NCI-H1436 (cell line): ENCODE measurements at regions not wholly inside any gene's neighbourhood (a gene's known extent, or its start where the extent isn't known, plus 50 kb on each side); places are given as distances from the start of the nearest gene placed in this dataset.

Source experiments
- DNase-seq: peaks from one replicate; lab custom pipeline; 2025; lab: John Stamatoyannopoulos, UW

DNA sequence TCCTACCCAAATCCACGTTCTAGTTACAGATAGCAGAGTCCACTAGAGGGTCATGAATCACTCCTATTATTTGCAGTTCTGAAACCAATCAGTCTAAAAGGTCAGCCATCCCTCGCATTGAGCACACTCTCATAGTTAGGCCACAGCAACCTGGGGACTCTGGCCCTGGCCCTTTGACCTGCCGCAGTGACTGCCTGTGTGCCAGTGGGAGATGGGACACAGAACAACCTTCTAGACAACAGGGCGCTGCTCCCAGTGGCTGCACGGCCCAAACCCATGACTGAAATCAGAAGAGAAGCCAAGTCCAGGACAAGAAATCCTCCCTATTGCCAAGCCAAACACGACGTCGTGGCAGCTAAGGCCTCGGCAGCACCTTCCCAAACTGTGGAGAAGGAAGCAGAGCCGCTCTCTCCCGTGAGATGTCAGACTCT, 158.5 kb downstream of the HERPUD2 start:
- no peak for DNase-seq

DNA sequence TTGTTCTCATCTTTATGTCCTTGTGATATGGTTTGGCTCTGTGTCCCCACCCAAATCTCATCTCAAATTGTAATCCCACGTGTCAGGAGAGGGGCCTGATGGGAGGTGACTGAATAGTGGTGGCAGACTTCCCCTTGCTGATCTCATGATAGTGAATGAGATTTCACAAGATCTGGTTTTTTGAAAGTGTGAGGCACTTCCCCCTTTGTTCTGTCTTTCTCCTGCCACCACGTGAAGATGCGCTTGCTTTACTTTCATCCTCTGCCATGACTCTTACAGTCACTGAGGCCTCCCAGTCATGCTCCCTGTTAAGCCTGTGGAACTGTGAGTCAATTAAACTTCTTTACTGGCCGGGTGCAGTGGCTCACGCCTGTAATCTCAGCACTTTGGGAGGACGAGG, 161.0 kb downstream of the HERPUD2 start:
- DNase-seq = no peak

DNA sequence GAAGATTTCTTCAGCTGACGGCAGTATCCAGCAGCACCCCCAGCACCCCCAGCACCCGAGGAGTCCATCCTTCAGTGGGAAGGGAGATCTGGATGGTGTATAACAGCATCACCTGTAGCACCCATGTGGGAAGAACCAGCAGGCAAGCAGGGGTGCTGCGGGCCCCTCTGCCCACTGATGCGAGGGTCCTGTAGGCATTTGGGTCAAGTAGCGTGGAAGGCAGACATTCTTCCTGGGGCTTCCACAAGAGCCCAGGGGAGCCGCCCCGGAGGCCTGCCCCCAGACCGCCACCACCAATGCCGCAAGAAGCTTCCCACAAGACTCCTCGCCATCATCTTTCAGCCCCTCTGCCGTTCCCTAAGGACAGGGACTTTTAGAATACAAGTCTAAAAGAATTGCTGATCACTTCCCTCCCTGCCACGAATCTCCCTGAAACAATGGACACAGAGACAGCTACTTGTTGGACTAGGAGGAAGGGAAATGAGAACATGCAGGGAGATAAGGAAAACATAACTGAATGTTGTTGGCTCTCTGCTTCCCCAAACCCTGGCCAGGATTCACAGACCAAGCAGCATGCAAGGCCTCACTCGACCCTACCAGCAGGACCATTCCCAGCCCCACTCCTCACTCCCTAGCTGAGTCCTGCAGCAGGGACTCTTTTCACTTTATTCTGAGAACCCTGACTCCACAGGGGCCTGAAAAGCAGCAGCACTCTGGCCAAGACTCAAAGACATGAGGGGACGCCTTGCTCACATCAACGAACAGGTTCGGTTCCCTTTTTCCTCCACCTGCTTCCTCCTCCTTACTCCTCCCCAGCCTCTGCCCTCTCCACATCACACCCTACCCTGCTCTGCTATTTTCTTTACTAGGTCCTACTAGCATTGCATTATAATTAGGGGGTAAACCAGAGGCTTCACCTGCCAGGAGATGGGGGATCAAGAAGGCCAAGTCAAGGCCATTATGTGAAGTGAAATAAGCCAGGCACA, 164.5 kb downstream of the HERPUD2 start:
- no peak for DNase-seq

DNA sequence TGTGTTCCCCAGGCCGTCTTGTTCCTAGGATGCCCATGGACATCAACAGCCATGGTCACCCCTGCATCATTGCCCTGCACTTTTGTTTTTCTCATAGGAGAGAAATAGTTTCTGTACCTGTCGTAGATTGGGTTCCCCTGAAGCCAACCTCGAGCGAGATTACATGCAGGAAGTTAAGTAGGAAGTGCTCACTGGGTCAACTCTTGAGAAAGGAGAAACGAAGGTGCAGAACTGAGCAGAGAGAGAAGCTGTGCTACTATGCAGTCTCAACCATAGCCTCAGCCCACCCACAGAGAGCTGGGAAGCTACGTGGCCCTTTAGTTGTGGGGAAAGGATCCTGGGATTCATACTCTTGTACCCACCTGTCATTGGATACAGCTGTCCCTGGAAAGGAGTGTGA, 165.2 kb downstream of the HERPUD2 start:
- no peak for DNase-seq

DNA sequence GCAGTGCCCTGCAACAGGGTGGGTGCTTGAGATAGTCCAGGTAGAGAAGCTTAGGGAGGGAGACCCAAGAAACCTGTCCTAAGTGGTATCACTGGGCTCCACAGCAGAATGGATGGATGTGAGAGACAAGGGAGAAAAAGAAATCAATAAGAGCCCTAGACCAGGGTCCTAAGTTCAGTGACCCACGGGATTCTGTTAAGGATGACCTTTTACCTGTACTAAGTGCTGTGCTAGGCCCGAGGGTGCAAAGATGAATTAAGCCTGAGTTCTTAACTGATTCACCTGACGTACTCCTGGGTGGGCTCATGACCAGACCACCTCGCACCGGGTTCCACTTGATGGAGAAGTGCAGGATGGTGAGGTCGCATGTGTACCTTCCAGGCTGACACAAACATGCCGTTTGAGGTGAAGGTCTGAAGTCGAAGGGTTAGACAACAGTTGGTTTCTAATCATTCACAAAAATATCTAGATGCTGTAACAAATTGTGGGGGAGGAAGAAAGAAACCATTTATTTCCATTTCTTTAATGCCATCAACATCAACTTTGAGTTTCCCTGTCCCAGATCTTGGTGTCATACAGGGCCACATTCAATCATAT, 166.5 kb downstream of the HERPUD2 start:
- no peak for DNase-seq

DNA sequence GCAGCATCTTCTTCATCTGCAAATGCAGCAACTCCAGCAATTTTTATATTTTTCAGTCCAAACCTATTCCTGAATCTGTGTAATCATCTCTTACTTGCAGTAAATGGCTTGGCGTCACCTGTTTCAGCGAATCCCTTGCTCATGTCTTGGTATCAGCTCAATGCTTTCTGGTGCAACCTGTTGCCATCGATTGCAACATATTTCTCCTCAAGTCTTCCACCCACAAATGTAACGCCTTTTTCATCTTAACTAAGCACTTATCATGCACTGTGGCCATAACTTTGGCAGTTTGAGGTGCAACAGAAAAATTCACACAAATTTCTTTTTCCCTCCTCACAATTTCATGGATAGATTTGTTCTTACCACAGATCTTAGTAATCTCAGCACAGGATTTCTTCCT, 168.3 kb downstream of the HERPUD2 start:
- DNase-seq = no peak

DNA sequence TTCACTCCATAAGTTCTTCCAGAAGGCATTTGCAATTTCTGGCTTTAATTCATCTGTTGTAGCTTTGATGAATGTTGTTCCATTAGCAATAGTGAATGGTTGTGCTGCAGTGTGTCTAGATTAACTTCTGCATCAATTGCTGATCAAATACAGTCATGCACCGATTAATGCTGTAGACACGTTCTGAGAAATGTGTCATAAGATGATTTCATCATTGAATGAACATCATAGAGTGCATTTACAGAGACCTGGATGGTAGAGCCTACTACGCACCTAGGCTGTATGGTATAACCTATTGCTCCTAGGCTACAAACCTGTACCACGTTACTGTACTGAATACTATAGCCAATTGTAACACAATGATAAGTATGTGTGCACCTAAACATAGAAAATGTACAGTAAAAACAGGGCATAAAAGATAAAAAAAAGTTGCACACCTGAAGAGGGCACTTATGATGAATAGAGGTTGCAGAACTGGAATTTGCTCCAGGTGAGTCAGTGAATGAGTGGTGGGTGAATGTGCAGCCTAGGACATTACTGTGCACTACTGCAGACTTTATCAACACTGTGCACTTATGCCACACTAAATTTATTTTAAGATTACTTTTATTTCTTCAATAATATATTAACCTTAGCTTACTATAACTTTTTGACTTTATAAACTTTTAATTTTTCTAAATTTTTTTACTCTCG, 170.7 kb downstream of the HERPUD2 start:
- DNase-seq = no peak

DNA sequence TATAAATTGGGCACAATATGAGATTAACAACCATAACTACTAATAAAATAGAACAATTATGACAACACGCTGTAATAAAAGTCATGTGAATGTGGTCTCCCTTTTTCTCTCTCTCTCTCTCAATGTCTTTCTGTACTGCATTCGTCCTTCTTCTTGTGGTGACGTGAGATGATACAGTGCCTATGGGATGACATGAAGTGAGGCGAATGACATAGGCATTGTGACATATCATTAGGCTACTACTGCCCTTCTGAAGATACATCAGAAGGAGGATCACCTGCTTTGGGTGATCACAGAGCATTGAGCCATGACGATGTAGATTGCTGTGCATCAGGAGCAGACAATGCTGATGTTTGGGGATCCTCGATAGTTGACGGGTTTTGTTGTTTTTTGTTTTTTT, 171.6 kb downstream of the HERPUD2 start:
- no peak for DNase-seq

DNA sequence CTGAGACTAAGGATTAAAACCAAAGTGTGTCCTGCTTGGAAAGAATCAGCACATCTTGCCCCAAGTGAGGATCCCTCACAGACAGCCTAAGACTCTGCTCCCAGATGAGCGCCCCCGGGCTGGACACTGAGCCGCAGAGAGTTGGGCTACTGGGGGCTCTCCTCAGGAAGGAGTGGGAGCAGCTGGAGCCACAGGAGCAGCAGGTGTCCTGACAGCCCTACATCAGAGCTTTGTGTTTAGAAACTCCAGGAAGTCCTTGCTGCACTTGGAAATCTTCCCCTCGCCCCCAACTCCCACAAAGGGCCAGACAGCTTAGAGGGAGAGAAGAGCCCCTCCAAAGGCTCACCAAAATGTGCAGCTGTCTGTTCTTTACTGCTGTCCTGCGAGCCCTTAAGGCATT, 172.2 kb downstream of the HERPUD2 start:
- no peak for DNase-seq

DNA sequence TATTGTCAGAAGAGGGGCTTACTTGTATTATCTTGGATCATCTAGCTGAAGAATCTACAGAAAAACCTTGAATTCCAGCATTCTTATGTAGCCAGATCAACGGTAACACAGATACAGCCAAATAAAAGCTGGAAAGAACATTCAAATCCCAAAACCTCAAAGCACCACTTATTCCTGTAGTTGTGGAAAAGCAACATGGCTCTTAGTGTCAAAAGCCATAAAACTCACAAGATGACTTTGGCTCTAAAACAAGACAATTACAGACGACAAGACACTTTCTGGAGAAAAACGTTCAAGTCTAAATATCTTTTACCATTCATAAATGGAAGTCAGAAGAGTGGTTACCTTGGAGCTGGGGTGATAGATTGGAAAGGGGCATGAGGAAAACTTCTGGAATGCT, 173.0 kb downstream of the HERPUD2 start:
- DNase-seq = no peak

DNA sequence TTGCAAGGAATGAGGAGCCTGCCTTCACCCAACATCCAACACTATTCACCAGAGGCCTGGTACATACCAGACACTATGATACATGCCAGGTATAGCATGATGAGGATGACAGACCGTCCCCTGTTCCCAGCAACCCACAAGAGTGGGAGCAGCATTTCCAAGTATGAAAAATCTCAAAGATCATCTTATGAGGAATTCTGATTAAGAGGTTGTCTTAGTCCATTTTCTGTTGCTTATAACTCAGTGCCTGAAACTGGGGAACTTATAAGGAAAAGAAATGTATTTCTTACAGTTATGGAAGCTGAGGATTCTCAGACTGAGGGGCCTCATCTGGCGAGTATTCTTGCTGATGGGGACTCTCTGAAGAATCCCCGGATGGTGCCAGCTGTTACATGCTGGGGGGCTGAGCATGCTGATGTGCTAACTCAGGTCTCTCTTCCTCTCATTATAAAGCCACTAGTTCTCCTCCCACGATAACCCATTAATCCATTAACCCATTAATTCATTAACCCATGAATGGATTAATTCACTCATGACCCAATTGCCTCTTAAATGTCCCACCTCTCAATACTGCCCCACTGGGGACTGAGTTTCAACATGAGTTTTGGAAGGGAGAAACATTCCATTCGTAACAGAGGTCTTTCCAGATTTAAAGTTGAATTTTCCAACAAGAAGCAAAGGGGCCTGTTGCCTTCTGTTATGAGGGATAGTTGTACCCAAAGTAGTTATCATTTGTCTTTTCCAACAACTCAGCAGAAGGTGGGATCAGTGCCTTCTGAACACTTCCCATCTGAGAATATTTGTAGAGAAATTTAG, 173.9 kb downstream of the HERPUD2 start:
- DNase-seq = no peak

DNA sequence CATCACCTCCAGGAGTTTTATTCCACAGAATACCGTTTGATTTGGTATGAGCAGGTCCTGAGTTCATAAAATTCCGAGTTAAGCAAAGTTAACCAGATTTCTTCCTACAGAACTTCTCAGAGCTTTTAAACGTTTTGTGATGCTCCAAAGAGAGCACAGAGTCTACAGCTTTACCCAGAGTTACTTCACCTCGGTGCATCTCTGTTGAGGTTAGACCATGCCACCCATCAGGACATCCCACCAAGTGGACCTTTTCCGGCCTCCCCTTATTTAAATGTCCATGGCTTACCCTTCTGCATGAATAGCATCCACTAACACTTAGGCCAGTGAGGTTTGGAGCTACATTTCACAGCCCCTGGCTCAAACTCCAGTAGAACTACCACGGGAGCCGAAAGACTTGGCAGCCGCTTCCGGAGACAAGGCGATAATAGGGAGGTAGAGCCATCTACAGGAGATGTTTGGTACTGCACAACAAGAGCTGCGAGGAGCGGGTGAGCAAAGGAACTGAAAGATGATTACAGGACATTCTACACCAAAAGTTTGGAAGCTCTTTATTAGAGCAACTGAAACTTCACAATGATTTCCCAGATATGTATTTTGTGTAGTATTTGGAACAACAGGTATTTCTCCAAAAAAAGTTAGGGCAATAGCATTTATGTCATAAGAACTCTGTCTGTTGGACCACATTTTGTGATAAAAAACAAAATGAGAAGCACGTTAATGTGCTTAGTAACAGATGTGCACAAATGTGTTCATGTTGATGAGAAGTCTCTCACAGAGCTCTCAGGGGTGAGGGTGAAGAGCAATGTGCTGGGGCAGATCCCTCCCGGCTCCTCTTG, 174.7 kb downstream of the HERPUD2 start:
- DNase-seq = peak; percentile 39

DNA sequence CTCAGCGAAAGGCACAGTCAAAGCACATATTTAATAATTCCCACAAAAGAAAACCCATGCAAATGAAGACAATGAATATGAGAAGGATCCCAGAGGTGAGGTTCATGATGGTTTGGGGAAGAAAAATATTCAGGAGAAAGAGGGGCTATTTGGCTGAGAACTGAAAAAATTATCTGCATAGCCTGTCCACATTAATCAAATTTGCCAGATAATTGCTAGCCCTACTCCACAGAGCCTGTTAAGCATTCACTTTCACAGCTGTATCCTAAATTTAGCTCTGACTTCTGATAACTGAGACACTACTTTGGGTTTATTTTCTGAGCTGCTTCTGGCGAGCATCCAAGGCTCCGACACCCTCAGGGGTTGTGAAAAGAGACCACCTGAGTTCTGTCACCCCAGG, 176.2 kb downstream of the HERPUD2 start:
- no peak for DNase-seq

DNA sequence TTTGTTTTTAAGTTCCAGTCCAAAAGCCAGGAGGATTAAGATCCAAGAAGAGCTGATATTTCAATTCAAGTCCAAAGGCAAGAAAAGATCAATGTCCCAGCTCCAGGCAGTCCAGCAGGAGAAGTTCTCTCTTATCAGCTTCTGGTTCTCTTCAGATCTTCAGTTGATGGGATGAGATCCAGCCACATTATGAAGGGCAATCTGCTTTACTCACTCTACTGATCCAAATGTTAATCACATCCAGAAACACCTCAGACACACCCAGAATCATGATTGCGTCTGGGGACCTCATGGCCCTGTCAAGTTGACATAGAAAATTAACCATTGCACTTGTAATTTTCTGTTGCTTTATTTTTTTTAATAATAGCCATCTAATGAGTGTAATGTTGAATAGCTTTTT, 178.4 kb downstream of the HERPUD2 start:
- no peak for DNase-seq

DNA sequence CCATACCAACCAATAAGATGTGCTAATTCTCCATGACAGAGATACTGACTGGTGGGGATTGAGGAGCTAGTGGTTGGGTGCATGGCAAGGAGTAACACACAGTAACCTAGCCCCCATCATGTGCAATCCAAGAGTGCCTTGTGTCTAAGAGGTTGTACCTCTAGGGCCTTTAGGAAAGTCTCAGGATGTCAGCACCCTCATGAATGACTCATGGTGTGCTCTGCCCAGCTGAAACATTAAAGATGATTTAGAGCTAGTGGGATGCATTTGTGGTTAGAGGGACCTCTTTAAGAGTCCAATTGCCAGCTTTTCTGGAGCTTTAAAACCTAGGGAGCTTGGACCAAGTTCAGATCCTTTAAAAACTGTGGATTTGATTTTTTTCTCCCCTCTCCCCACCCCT, 181.1 kb downstream of the HERPUD2 start:
- DNase-seq = no peak

DNA sequence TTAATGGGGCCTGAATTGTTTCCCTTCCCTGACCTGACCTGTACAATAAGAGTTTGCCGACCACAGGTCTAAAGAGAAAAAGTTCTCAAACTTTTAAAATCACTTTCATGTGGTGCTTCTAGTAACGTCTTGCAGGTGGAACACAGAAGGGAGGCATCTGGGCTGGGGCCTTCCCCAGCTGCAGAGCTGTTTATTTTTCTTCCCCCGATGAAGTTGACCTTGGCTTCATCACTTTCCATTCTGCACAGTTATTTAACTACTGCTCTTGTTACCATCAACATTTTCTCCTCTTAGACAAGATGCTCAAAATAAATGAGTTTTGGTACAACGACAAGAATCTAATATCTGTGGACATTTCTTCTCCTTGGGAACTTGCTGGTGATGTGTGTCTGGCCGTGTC, 181.7 kb downstream of the HERPUD2 start:
- DNase-seq = no peak

DNA sequence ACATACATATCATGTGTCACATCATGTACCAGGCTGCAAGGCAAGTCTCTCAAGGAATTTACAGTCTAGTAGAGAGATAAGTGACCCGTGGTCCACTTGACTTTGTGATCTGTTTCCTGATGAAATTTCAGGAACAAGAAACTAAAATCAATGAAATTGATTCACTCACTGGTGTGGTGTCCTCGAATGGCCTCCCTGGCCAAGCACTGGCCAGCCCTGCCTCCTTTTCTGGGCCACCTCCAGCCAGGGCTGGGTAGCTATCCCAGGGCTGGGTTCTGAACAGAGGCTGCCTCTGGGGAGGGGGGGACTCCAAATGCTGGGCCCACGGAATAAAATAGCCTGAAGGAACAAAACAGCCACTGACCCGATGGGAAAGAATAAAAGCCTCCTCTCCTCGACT, 182.2 kb downstream of the HERPUD2 start:
- DNase-seq = no peak

DNA sequence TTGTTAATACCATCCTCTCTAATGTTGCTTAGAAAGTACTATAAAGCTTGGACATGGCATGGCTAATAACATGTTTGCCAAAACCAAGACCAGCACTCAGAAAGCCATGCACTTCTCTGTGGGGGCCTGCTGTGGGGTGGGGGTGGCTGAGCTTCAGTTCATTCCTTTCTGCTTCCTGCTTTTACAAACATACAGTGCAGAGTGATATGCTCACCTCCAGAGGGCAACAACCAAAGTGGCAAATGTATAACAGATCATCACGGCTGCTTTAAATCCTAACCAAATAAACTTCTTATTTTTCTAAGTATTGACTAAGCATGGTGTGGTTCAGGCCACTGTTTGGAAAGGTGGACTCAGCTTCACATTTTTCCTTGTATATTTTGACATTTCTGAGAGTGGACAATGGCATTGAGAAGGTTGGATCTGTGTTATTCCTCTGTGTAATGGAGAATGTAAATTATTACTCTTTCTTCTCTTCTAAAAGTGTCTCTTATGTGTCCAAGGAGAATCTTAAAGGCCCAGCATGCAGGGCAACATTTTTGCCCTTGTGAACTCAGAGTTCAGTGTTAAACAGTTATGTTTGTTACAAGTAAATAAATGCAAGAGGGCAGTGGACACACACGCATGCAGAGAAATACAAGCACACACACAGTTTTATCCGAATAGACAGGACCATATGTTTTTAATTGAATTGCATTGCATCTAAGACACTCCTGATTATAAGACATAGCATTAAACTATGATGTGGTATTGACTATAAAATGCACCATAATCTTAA, 186.1 kb downstream of the HERPUD2 start:
- no peak for DNase-seq

DNA sequence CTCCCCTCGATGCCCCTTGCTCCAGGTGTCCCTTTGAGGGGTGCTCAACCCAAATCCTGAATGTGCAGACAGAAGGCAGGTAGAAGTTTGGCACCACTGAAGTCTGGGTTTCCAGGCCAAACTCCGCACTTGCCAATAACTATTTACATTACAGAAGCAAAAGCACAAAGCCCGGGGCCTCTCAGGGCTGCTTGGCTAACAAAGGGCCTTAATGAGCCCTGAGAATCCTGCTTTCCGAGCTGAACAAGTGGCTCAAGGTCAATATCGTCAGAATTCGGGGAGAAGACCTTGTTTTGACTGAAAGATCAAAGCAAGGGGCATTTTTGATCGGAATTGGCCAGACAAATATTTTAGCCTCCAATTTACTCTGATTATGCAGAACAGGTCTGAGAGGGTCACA, 189.9 kb downstream of the HERPUD2 start:
- DNase-seq = no peak

DNA sequence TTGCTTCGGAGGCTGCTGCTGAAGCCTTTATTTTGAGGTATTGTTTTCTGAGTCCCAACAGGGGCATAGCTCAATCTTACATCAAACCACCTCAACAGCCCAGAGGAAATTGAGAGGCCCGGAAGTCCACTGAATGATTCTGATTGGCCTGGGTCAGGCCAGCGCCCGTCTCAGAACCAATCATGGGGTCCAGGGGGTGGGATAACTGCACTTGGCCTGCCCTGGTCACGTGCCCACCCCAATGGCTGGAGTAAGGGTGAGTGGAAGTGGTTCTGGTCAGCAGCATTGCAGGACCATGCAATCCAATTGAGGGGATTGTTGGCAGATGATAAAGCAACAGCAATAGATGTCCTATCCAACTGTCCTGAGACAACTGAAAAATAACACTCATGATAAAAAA, 190.6 kb downstream of the HERPUD2 start:
- DNase-seq = no peak
